Hepatocyte (in vitro differentiated cells): ENCODE measurements at regions not wholly inside any gene's neighbourhood (a gene's known extent, or its start where the extent isn't known, plus 50 kb on each side); places are given as distances from the start of the nearest gene placed in this dataset.

Experiments
- EZH2 ChIP-seq: fragments of 200-600 bp; sonication (generic); IDR thresholded peaks from 2 replicates; pipeline ENCODE4 v1.6.1; 2016; ENCODE audit warnings: antibody characterized with exemption, mild to moderate bottlenecking, borderline replicate concordance
- EZH2phosphoT487 ChIP-seq: fragments of 200-600 bp; sonication (generic); IDR thresholded peaks from one replicate; pipeline ENCODE4 v1.6.1; 2018; ENCODE audit warnings: antibody characterized with exemption, mild to moderate bottlenecking, low read depth, moderate library complexity; ENCODE audit not compliant: unreplicated experiment, severe bottlenecking
- TF ChIP-seq, protein P1 (sequence below): fragments of 200-600 bp; sonication (generic); IDR thresholded peaks from 2 replicates; pipeline ENCODE4 v1.5.1; 2016; ENCODE audit warnings: antibody characterized with exemption, mild to moderate bottlenecking; ENCODE audit not compliant: poor library complexity

DNA sequence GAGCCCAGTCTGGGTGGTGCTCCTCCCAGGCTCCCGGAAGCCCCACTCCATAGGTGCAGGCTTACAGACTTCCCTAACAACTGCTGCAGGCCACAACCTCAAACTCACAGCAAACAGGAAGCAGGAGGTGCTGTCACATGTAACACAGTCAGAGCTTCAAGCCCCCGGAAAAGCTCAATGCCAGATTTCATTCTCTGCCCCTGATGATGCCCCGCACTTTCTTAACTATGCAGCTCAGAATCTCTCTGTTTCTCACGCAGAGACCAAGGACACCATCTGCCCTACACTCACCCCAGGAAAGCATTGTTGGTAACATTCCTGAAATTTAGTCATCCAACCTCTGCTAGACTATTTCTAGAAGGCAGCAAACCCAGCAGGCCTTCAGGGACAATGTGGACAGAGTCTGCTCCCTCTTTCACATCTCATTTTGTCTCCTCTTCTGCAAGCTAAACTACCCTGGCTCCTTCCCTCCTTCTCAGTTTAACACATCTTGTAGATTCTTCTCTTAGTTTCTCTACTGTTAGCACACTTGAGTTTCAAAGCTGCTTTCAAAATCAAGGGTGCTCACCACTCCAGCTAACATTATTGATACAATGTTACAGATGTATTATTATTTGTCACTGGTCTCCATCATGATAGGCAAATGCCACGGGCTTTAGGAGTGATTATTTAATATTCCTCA is 162.5 kb downstream of the KCTD12 start:
- TF ChIP-seq, protein P1, sequence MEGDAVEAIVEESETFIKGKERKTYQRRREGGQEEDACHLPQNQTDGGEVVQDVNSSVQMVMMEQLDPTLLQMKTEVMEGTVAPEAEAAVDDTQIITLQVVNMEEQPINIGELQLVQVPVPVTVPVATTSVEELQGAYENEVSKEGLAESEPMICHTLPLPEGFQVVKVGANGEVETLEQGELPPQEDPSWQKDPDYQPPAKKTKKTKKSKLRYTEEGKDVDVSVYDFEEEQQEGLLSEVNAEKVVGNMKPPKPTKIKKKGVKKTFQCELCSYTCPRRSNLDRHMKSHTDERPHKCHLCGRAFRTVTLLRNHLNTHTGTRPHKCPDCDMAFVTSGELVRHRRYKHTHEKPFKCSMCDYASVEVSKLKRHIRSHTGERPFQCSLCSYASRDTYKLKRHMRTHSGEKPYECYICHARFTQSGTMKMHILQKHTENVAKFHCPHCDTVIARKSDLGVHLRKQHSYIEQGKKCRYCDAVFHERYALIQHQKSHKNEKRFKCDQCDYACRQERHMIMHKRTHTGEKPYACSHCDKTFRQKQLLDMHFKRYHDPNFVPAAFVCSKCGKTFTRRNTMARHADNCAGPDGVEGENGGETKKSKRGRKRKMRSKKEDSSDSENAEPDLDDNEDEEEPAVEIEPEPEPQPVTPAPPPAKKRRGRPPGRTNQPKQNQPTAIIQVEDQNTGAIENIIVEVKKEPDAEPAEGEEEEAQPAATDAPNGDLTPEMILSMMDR = no peak
- no peak for TF ChIP-seq EZH2phosphoT487
- TF ChIP-seq EZH2 = no peak
